M059J (cell line): ENCODE measurements at regions not wholly inside any gene's neighbourhood (a gene's known extent, or its start where the extent isn't known, plus 50 kb on each side); places are given as distances from the start of the nearest gene placed in this dataset.
"Not testable (repeated sequence)": the region's sequence is repeated elsewhere in the genome, so short reads cannot be mapped to it uniquely, and the experiment has no call there.

Experiments
- DNase-seq: peaks from one replicate; pipeline ENCODE4 v3.0.0-alpha.2; 2012; ENCODE audit warnings: low read depth

DNA sequence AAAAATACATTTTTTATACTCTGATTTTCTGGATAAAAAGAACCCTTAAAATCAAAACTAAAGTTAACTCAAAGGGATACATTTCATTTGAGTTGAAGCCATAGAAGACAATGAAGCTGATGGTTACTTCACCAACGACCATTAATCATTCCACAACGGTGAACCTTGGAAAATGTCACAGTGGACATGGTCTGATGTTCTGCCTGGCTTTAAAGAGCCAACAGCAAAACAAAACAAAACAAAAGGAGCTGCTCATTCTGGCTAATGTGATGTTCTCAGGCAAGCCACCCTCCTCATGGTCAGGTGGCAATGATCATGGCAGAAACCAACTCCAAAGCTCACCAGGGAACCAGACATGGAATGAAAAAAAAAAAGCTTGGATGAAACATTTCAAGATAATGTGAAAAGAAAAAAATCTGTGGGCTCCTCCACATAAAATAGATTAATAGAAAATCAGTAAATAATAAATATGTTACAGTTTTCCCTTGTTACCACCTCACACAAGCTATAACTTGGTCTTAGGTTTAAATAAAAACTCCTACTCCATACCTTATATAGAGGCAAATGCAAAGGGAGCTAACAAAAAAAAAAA lies 90.1 kb upstream of the SERTAD2 start:
- no peak for DNase-seq

DNA sequence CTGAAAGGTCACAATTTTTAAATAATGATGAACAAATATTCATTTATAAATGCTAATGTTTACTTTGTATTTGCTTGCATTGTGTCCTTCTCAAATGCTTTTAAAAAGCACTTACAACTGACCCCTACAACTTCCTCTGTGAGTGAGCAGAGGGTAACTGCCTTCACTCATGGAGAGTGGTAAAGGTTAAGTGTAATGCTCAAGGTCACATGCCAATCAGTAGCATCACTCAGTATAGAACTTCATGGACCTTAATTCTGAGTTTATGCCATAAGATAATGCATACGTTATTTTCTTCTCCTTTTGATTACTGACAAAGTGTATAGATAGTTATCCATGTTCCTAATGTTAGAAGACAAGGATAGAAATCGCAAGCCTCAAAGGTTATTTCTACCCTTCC lies 91.8 kb upstream of the SERTAD2 start:
- no peak for DNase-seq

DNA sequence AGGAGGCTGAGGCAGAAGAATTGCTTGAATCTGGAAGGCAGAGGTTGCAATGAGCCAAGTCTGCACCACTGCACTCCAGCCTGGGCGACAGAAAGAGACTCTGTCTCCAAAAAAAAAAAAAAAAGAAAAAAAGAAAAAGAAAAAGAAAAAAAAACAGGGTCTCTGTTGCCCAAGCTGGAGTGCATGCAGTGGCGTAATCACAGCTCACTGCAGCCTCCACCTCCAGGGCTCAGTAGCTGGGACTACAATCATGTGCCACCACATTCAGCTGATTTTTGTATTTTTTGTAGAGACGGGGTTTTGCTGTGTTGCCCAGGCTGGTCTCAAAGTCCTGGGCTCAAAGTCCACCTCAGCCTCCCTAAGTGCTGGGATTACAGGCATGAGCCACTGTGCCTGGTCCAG lies 94.0 kb upstream of the SERTAD2 start:
- DNase-seq, result not testable (repeated sequence)

- DNase-seq, result no peak
Observed at GRCh38 chr2:64748147-64748546, 94.4 kb upstream of the SERTAD2 start.

DNA sequence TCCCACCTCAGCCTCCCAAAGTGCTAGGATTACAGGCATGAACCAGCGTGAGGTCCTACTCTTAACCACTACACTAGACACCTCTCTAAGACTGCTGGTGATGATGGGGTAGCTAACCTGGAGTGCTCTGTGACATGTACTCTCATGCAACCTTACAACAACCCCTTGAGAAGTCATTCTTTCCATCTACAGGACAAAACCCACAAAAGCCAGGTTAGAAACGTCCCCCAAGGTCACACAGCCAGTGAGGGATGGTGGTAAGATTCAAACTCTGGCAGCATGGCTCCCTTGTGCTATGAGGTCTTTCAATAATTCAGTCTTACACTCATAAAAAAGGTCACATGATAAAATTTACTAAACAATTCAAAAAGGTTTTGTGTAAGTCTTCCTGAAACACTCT lies 94.8 kb upstream of the SERTAD2 start:
- DNase-seq, result no peak

- no peak for DNase-seq
Observed at GRCh38 chr2:64749446-64749845, 95.7 kb upstream of the SERTAD2 start.

DNA sequence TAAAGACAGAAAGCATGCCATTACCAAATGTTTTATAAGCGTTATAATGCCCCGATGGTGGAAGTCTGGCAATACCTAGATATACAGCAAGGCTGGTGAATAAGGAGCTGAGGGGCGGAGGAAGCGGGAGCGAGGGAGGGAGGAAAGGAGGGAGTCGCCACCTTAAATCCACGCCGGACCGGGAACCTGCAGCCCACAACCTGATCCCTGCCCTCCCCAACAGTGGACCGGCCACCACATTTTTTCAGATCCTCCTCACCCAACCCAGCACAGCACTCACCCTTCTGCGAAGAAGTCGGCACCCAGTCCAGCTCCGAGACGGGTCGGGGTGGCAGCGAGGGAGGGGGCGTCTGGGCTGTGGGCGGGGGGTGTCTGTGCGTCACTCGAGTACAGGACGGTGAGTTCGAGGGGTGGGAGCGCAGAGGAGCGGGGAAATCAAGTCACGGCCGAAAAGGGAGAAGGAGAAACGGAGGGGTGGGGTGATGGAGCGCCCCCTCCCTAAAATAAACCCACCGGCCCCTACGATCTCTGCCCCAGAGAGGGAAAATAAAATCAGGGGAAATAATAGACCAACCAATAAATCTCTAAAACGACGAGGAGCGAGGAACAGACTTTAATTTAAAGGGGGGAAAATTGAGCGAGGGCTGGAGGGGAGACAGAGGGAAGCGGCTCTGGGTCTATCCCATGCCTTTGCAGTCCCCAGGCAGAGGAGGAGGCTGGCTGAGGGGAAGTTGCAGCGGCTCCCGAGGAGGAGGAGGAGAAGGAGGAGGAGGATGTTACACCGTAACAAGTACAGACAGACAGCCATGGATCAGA lies 96.5 kb upstream of the SERTAD2 start:
- peak; percentile 61 for DNase-seq

DNA sequence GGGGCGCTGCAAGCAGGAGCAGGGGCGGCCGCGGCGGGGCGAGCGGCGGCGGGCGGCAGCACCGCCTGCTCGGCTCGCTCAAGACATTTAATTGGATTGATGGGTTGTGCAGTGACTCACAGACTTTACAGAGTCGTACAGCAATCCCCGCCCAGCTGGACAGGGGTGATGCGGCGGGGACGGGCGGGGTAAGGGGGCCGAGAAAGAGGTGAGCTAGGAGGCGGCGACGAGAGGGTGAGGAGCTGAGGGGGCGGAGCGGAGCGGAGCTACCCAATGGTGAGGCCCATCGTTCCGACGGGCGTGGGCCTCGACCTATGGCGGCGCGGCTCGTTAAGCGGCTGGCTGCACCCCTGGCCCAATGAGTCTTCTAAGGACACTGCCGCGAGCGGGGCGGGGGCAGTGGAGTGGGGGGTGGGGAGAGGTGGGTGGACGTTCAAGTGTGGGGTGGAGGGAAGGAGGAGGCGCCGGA lies 97.1 kb upstream of the SERTAD2 start:
- DNase-seq, result peak; percentile 99

DNA sequence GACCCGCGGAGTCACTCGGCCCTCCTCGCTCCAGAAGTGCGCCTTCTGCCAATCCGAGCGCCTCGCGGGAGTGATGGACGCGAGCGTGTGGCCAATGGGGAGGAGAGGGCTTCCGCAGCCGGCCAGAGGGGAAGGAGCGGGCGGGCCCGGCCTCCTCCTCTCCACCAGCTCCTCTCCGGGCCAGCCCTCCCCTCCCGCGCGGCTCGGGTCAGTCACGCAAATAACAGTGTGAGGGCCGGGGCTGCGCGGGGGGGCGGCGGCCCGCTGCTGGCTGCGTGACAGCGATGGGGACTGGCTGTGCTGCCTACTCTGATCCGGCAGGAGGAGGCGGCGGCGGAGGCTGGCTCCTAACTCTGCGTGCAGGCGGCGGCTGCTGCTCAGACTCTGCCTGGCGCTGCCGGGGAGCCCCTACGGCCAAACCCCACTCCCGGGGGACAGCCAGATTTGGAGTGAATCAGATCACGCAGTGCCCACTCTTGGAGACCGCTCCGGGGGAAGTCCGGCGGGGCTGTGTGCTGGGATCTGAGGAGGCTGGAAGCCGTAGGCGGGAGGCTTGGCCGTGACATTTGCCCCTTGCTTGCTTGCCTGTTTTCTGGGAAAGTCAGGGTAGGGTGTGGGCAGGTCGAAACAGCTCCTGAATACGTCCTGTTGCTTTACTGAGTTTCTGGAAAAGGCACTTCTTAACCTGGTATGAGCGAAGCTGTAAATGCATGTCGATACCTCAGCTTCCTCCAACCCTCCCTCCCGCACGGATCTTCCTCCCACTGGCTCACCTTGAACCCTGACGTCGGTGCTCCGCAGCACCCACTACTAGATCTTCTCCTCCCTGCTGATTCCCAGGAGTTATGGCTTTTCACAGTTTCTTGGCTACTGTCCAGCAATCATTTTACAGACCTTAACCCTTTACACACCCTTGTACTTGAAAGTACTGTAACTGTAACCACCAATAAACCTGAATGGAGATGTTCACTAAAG lies 97.9 kb upstream of the SERTAD2 start:
- peak; percentile 98 for DNase-seq

DNA sequence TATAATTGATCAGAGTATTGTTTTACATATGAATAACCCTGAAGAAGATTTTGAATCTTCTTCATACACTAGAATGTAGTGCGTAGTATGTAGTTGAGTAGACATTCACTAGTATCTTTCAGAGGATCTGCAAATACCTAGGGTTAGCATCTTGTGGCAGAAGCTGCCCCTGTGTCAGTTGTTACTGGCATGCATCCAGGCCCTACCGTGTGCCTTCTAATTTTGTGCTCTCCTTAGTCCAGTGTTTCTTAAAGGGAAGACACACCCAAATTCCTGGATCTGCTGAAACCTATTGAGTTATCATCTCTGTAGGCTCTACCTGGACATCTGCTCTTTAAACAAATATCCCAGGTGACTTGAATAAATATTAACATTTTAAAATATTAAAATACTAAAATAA lies 99.7 kb upstream of the SERTAD2 start:
- no peak for DNase-seq

DNA sequence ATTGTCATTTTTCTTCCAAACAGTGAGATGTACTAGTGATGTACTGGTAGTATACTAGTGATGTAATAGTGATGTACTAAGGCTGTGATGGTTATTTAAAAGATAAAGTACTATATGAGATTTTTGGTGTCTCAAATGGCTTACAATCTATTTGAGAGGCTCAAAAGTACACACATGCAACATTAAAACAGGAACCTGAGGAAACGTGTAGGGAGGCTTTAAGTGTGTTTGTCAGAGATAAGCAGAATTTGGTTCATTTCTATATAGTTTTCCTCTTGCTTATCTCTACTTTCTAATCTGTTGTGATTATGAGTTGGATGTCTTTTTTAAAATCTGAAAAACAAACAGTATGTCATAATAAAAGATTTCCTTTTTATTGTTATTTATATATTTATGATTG lies 100.9 kb upstream of the SERTAD2 start:
- no peak for DNase-seq

- no peak for DNase-seq
Observed at GRCh38 chr2:64757126-64757525, 103.4 kb upstream of the SERTAD2 start.

DNA sequence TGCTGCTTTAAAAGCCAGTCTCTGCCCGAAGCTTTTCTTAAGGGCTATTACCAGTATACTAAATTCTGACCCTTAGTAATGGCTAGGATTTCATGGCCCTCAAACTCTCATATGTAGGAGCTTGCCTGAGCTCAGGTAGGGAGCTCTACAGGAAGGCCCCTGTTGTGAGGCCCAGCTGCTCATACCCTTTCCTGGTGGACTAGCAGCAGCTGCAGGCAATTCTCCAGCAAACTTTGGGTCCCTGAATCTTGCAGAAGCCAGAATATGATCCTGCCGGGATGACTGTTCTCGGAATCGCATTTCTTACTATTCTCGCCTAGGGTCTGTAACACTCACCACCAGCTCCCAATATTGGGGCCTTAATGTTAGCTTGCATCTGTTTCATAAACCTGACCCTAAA lies 106.4 kb upstream of the SERTAD2 start:
- DNase-seq, result no peak

DNA sequence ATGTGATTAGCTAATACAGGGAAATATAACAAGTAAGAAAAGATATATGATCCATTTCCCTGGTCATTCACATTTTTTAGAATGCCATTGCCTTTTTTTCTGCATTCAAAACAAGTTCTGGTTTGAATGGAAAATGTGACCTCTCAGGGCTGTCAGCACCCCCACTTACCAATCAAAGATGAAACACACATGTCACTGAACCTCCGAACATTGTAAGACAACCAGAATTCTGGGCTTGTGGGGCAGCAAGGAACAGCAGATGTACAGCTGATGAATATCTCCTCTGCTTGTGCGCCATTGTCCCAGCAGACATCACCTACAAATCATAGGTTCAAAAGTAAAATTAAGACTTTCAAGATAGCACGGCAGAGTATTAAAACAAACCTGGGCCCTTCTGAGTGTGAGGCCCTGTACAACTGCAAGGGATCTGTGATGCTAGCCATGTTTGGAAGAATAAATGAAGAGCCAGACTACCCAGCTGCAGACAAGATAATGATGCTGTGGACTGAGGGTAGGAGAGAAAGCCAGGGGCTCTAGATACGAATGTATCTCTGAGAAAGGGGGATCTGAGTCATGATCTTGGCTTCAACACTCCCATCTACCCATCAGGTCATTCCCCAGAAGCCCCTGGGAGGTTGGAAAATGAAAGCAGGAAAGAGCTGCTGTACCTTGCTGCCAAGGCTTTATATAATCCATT lies 108.7 kb upstream of the SERTAD2 start:
- DNase-seq, result no peak

DNA sequence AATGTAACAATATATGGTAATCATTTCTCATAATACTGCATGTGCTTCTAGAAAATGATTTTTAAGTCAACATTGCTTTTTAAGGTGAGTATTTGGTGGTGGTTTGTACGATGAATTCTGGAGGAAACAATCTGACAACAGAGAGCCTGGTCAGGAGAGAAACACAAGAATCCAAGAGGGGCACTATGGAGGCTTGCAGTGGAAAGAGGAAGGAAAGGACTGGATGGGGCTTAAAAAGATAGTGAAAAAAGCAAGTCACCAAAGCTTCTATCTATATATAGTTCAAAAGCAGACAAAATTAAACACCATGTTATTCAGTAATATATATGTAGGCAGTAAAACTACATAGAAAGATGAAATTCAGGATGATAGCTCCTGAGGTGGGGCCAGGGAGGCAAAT lies 109.4 kb upstream of the SERTAD2 start:
- no peak for DNase-seq

- no peak for DNase-seq
Observed at GRCh38 chr2:64765160-64765805, 111.6 kb upstream of the SERTAD2 start.

DNA sequence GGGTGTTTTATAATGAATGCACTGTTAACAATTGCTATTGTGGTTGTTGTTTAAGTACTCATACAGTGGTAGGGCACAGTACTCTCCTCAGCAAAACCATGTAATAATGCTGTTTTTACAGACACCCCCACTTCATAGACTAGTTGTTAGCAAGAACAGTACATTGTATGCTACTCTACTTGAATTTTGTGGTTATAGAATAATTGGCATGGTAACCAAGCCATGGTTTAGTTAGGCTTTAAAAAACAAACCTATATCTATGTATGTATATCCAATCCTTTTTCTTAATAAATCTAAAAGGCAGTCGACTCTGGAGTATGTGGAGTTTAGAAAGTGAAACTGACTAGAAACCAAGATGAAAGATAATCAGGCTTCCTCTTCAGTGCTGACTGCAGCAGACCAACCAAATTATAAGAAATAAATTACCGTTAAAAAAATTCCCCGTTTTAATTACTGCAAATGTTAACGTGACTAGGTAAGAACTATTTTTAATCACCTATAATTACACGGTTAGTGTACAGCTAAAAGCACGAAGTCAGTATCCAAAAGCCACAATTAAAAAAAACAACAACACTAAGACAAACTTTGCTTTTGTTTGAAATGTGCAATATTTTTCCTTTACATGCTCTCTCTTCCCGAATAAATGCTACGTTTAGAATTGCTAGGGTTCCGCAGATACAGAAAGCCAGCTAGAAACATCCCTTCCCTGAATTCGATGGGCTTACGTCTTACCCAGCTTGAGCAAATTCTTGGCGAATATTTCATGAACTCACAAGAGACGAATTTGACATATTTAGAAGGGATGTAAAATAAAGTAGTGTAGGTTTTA lies 113.3 kb upstream of the SERTAD2 start:
- DNase-seq, result peak; percentile 43

DNA sequence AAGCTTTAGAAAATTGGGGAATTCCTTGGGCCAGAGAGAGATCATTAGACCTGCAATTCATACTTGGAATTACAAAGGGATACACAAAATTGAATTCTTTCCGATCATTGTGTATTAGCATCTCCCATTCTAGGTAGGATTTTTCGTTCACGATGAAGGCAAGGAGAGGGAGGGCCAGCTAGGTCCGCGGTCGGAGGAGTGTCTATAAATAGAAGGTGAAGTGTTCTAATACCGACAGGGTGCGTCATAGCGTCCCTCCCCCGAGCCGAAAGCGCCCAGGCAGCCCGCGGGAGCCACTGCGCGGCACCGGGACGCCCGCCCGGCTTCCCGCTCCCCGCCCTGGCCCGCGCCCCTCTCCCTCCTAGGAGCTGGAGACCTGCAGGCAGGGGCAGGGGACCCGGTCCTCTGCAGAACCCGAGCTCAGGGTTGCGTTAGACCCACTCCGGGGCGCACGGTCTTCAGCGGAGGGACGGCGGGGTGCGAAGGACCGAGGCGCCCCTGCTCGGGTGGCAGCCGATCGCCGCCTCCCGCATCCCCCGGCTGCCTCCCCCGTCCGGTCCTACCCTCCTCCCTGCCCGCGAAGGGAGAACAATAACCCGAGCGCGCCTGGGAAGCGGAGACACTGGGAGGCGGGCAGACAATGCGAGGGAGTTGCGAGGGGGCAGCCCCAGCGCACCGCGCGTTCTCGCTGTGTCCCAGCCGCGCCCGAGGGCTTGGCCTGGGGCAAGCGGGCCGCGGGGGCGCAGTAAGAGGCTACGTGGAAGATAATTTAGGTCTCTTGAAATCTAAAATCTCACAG lies 114.2 kb upstream of the SERTAD2 start:
- DNase-seq, result peak; percentile 93

GRCh38 chr2:64768491-64769005 lies 114.8 kb upstream of the SERTAD2 start:
- no peak for DNase-seq
